Small intestine (tissue), 7 donors: ENCODE measurements at regions not wholly inside any gene's neighbourhood (a gene's known extent, or its start where the extent isn't known, plus 50 kb on each side); places are given as distances from the start of the nearest gene placed in this dataset.

Source experiments
- DNase-seq, 2 donors: peaks; one replicate each; pipeline versions ENCODE4 v3.0.0 to v3.0.0-alpha.2; 2013
- FAIRE-seq: peaks from 2 replicates; lab custom pipeline; 2012; peaks lifted over from hg19 to GRCh38; lab: Jason Lieb, UNC
- H3K27ac ChIP-seq, 3 donors: one replicate each; pipeline ENCODE4 v1.5.1; 2013; ENCODE audit warnings: low read length in 2 of 3, mild to moderate bottlenecking in 2 of 3, control low read depth in 1 of 3, inconsistent platforms in 1 of 3, low read depth in 1 of 3, moderate library complexity in 1 of 3
- H3K27me3 ChIP-seq, 3 donors: one replicate each; pipeline ENCODE4 v1.6.1; 2013; ENCODE audit warnings: low read length in 3 of 3, inconsistent platforms in 1 of 3; ENCODE audit not compliant: control insufficient read depth in 3 of 3, insufficient read depth in 3 of 3
- H3K36me3 ChIP-seq, 3 donors: one replicate each; pipeline ENCODE4 v1.6.1; 2013; ENCODE audit warnings: low read length in 3 of 3, inconsistent platforms in 1 of 3, low read depth in 1 of 3, mild to moderate bottlenecking in 1 of 3, moderate library complexity in 1 of 3; ENCODE audit not compliant: control insufficient read depth in 3 of 3, insufficient read depth in 2 of 3
- H3K4me1 ChIP-seq, 3 donors: one replicate each; pipeline ENCODE4 v1.6.1; 2013; ENCODE audit warnings: low read length in 2 of 3, inconsistent platforms in 1 of 3, low read depth in 1 of 3, mild to moderate bottlenecking in 1 of 3, moderate library complexity in 1 of 3; ENCODE audit not compliant: control insufficient read depth in 3 of 3, insufficient read depth in 2 of 3
- H3K4me3 ChIP-seq, 3 donors: one replicate each; pipeline ENCODE4 v1.5.1; 2013; ENCODE audit warnings: low read length in 3 of 3, control low read depth in 1 of 3, inconsistent platforms in 1 of 3, low read depth in 1 of 3, mild to moderate bottlenecking in 1 of 3, moderate library complexity in 1 of 3
- H3K9me3 ChIP-seq, 2 donors: one replicate each; pipeline ENCODE4 v1.6.1; 2013; ENCODE audit warnings: low read depth in 1 of 2, low read length in 1 of 2; ENCODE audit not compliant: control insufficient read depth in 2 of 2, insufficient read depth in 1 of 2
- WGBS, 3 donors: extraction: QIAGEN DNeasy Blood & Tissue Kit; methylation state at CpG; one replicate each; pipeline ENCODE4 v1.1.7; 2013; 5-methylcytosine and 5-hydroxymethylcytosine counted together
- donor health status: healthy with polysubstance abuse.
- donor health status: control.
- donor health status: control.
- donor health status: Bipolar disorder and iron deficiency.
- donor health status: healthy.

DNA sequence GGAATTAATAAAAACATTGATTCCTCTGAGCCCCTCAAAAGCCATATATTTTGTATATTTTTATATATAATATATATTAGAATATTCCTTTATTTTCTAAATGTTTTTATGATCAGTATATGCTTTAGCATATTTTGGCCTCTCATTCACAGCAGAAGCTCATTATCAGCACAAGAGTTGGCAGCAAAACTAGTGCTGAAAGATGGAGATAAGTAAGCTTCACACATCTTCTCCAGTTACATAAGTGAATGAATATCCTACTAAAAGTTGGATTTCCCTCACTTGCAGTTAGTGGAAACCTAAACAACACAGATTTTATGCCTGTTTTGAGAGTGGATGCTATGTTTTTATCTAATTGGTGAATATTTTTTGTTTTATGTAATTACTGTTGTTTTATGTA, 1303.8 kb upstream of the ADGRB3 start:
- Histone ChIP-seq H3K27me3 (no peaks in the 10 kb centered on the region), H3K36me3 (no peaks in the 10 kb centered on the region), H3K9me3 (no peaks in the 10 kb centered on the region), H3K4me3 (no peak overlapping the region), H3K27ac (no peak overlapping the region), H3K4me1 (no peaks in the 10 kb centered on the region)
- FAIRE-seq, result no peak
- no peak for DNase-seq

DNA sequence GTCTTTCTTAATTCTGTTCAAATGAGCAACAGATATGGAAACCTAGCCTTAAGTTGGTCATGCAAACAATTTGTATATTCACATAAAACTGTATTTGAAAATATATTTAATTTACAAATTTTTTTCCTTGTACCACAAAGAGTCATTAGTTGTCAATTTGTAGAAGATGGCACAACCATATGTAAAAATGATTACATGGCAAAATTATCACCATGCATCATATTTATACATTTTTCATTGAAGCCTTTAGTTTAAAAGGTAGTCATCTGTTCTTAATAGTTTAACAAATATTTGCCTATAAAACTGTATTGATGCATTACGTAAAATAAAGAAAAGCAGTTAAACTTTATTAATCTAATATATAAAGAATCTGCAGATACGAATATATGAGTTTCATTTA, 1306.8 kb upstream of the ADGRB3 start:
- Histone ChIP-seq H3K4me1 (no peaks in the 10 kb centered on the region), H3K36me3 (no peaks in the 10 kb centered on the region), H3K27me3 (no peaks in the 10 kb centered on the region), H3K27ac (no peak overlapping the region), H3K9me3 (no peaks in the 10 kb centered on the region), H3K4me3 (no peak overlapping the region)
- 46 to 63% (median 57%) methylated on average over 2 of the region's 2 CpGs for WGBS, 3 donors
- FAIRE-seq (no peak), DNase-seq (no peak)

- no peaks in the 10 kb centered on the region for H3K36me3 ChIP-seq
- peaks cover 0 to 15% of the 10 kb centered on the region in 2 donors for H3K9me3 ChIP-seq
- WGBS, 3 donors, result 68 to 86% (median 78%) methylated on average over 12 of the region's 12 CpGs
- no peak for DNase-seq
- no peak overlapping the region for H3K27ac ChIP-seq
- no peaks in the 10 kb centered on the region for H3K27me3 ChIP-seq
- FAIRE-seq, result no peak
- no peak overlapping the region for H3K4me3 ChIP-seq
- H3K4me1 ChIP-seq, result no peaks in the 10 kb centered on the region
Measured at GRCh38 chr6:67300430-67301040, 1334.5 kb upstream of the ADGRB3 start.

GRCh38 chr6:67292169-67292568, 1342.9 kb upstream of the ADGRB3 start:
- DNase-seq (no peak), FAIRE-seq (no peak)
- no peaks in the 10 kb centered on the region for H3K36me3 ChIP-seq
- WGBS, 3 donors, result 48 to 68% (median 51%) methylated on average over 2 of the region's 2 CpGs
- H3K27ac ChIP-seq, result no peak overlapping the region
- H3K4me1 ChIP-seq, result no peaks in the 10 kb centered on the region
- H3K27me3 ChIP-seq, result no peaks in the 10 kb centered on the region
- H3K9me3 ChIP-seq, result no peaks in the 10 kb centered on the region
- no peak overlapping the region for H3K4me3 ChIP-seq

- FAIRE-seq (no peak), DNase-seq (no peak)
- H3K4me3 ChIP-seq, result no peak overlapping the region
- H3K36me3 ChIP-seq, result no peaks in the 10 kb centered on the region
- H3K9me3 ChIP-seq, result no peaks in the 10 kb centered on the region
- H3K27ac ChIP-seq, result no peak overlapping the region
- H3K27me3 ChIP-seq, result no peaks in the 10 kb centered on the region
- no peaks in the 10 kb centered on the region for H3K4me1 ChIP-seq
Measured at GRCh38 chr6:67287566-67287965, 1347.5 kb upstream of the ADGRB3 start.

DNA sequence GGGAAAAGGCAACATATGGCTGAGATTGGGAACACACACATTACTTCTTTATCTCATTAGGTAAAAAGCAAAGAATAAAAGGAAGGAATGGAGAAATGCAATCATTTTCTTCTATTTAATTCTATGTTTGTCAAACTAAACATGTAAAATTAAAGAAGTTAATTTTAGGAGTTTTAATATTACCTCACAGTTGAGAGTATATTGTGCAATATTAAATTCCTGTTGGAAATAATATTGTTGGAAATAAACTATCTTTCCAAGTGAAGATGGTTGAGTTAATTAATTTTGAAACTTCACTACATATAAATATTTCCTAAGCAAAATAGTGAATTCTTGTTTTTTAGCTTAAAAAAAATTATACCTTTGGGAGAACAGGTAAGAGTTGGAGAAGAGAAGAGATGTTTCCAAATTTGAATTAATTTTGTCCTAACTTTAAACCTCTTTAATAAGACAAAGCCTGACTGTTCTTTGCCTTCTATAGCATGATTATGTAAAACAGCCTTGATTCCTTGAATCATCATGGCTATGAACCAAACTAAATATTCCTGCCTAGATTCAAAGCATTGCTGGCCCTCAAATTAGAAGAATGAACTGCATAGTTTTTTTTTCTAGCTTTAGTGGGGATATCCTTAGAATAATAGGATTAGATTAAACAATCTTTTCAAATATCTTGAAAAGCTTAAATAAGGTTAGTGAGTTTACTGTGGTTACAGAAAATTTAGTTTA, 1349.1 kb upstream of the ADGRB3 start:
- DNase-seq (no peak), FAIRE-seq (no peak)
- no peaks in the 10 kb centered on the region for H3K36me3 ChIP-seq
- H3K4me3 ChIP-seq, result no peak overlapping the region
- no peaks in the 10 kb centered on the region for H3K4me1 ChIP-seq
- H3K9me3 ChIP-seq, result no peaks in the 10 kb centered on the region
- no peaks in the 10 kb centered on the region for H3K27me3 ChIP-seq
- no peak overlapping the region for H3K27ac ChIP-seq

GRCh38 chr6:67277312-67277711, 1357.8 kb upstream of the ADGRB3 start:
- 63 to 73% (median 66%) methylated on average over 2 of the region's 2 CpGs for WGBS, 3 donors
- no peak for FAIRE-seq
- H3K9me3 ChIP-seq, result peaks cover 0 to 2% of the 10 kb centered on the region in 2 donors
- H3K27ac ChIP-seq, result no peak overlapping the region
- no peaks in the 10 kb centered on the region for H3K36me3 ChIP-seq
- no peak overlapping the region for H3K4me3 ChIP-seq
- no peak for DNase-seq
- no peaks in the 10 kb centered on the region for H3K27me3 ChIP-seq
- H3K4me1 ChIP-seq, result no peaks in the 10 kb centered on the region

DNA sequence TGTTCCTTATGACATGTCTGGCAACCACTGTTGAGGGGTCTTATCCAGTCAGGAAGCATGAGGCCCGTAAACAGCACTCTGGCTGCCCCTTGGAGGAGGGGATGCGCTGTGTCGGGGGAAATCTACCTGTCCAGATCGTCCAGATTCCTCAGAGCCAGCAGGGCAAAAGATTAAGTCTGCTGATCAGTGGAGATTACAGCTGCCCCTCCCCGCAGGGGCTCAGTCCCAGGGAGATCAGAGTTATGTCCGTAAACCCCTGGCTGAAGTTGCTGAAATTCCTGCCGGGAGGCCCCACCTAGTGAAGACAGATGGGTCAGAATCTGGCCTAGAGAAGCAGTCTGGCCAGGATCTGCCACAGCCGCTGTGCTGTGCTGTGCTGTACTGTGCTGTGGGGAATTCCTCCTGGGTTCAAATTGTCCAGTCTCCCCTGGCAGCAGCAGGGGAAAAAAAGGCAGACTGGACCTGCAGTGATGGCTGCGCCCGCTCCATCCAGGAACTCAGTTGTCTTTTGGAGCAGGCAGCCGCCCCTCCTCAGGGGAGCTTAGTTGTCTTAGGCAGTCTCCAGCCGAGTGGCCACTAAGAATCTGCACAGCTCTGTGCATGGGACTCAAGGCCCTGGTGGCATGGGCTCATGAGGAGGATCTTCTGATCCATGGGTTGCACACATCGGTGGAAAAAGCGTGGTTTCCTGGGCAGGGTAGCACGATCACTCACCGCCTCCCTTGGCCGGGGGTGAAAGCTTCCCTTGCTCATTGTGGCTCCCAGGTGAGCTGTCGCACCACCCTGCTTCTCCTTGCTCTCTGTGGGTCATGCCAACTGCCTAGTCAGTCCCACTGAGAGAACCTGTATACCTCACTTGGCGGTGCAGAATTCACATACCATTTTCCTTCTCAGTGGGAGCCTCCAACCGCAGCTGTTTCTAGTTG, 1368.8 kb upstream of the ADGRB3 start:
- Histone ChIP-seq H3K27me3 (no peaks in the 10 kb centered on the region), H3K36me3 (no peaks in the 10 kb centered on the region), H3K4me1 (no peaks in the 10 kb centered on the region), H3K27ac (no peak overlapping the region), H3K4me3 (no peak overlapping the region), H3K9me3 (peaks cover 0 to 10% of the 10 kb centered on the region in 2 donors)
- FAIRE-seq (no peak), DNase-seq (no peak)
- WGBS, 3 donors, result 77 to 82% (median 80%) methylated on average over 20 of the region's 20 CpGs
